ENCODE measurements at regions not wholly inside any gene's neighbourhood (a gene's known extent, or its start where the extent isn't known, plus 50 kb on each side); places are given as distances from the start of the nearest gene placed in this dataset.

- DNase-seq = no peak
Measured at GRCh38 chr15:77790481-77790880, 157.8 kb upstream of the LINGO1 start.

- DNase-seq = no peak
Measured at GRCh38 chr15:77786956-77787355, 154.2 kb upstream of the LINGO1 start.

GRCh38 chr15:77786181-77786890, 153.6 kb upstream of the LINGO1 start:
- no peak for DNase-seq

GRCh38 chr15:77784361-77785292, 151.9 kb upstream of the LINGO1 start:
- no peak for DNase-seq

GRCh38 chr15:77783636-77784035, 150.9 kb upstream of the LINGO1 start:
- DNase-seq = no peak

- DNase-seq = no peak
Measured at GRCh38 chr15:77782691-77783090, 150.0 kb upstream of the LINGO1 start.

- no peak for DNase-seq
Measured at GRCh38 chr15:77781946-77782240, 149.2 kb upstream of the LINGO1 start.

- DNase-seq = no peak
Measured at GRCh38 chr15:77781151-77781945, 148.6 kb upstream of the LINGO1 start.

GRCh38 chr15:77778802-77779201, 146.1 kb upstream of the LINGO1 start:
- no peak for DNase-seq

- DNase-seq = no peak
Measured at GRCh38 chr15:77775837-77776236, 143.1 kb upstream of the LINGO1 start.

GRCh38 chr15:77775373-77775772, 142.7 kb upstream of the LINGO1 start:
- DNase-seq = no peak

GRCh38 chr15:77774350-77774749, 141.6 kb upstream of the LINGO1 start:
- DNase-seq = no peak

- no peak for DNase-seq
Measured at GRCh38 chr15:77773903-77774302, 141.2 kb upstream of the LINGO1 start.

GRCh38 chr15:77772641-77773402, 140.1 kb upstream of the LINGO1 start:
- DNase-seq = no peak

- DNase-seq = no peak
Measured at GRCh38 chr15:77771616-77772015, 138.9 kb upstream of the LINGO1 start.

GRCh38 chr15:77769700-77770099, 137.0 kb upstream of the LINGO1 start:
- no peak for DNase-seq

- DNase-seq = no peak
Measured at GRCh38 chr15:77768521-77769078, 135.9 kb upstream of the LINGO1 start.

- DNase-seq = no peak
Measured at GRCh38 chr15:77768107-77768506, 135.4 kb upstream of the LINGO1 start.

GRCh38 chr15:77764095-77764494, 131.4 kb upstream of the LINGO1 start:
- DNase-seq = no peak

- DNase-seq = no peak
Measured at GRCh38 chr15:77762747-77763355, 130.1 kb upstream of the LINGO1 start.

- DNase-seq = no peak
Measured at GRCh38 chr15:77759896-77760592, 127.3 kb upstream of the LINGO1 start.

Measured in left kidney (tissue), 1 donor.